ENCODE measurements at regions not wholly inside any gene's neighbourhood (a gene's known extent, or its start where the extent isn't known, plus 50 kb on each side); places are given as distances from the start of the nearest gene placed in this dataset.
A peak's percentile ranks its signal among the peaks of the same experiment; 100 is the strongest.
"Not testable (repeated sequence)": the region's sequence is repeated elsewhere in the genome, so short reads cannot be mapped to it uniquely, and the experiment has no call there.

GRCh38 chr3:110933821-110934426 is 137.7 kb upstream of the NECTIN3 start:
- DNase-seq (ENCODE audit: low read depth, low spot score) = no peak

GRCh38 chr3:110938629-110939028 is 133.0 kb upstream of the NECTIN3 start:
- no peak for DNase-seq (ENCODE audit: low read depth, low spot score)

- no peak for DNase-seq (ENCODE audit: low read depth, low spot score)
Observed at GRCh38 chr3:110940055-110940454, 131.6 kb upstream of the NECTIN3 start.

- DNase-seq (ENCODE audit: low read depth, low spot score) = no peak
Observed at GRCh38 chr3:110944782-110945181, 126.8 kb upstream of the NECTIN3 start.

GRCh38 chr3:110946810-110947209 is 124.8 kb upstream of the NECTIN3 start:
- DNase-seq (ENCODE audit: low read depth, low spot score) = peak; percentile 48

- not testable (repeated sequence) for DNase-seq (ENCODE audit: low read depth, low spot score)
Observed at GRCh38 chr3:110949194-110949593, 122.4 kb upstream of the NECTIN3 start.

GRCh38 chr3:110955301-110955880 is 116.2 kb upstream of the NECTIN3 start:
- no peak for DNase-seq (ENCODE audit: low read depth, low spot score)

GRCh38 chr3:110956081-110956480 is 115.5 kb upstream of the NECTIN3 start:
- no peak for DNase-seq (ENCODE audit: low read depth, low spot score)

- DNase-seq (ENCODE audit: low read depth, low spot score) = no peak
Observed at GRCh38 chr3:110957247-110958025, 114.2 kb upstream of the NECTIN3 start.

GRCh38 chr3:110958313-110959147 is 113.1 kb upstream of the NECTIN3 start:
- DNase-seq (ENCODE audit: low read depth, low spot score) = no peak

GRCh38 chr3:110965976-110966375 is 105.6 kb upstream of the NECTIN3 start:
- no peak for DNase-seq (ENCODE audit: low read depth, low spot score)

- no peak for DNase-seq (ENCODE audit: low read depth, low spot score)
Observed at GRCh38 chr3:110966966-110967663, 104.5 kb upstream of the NECTIN3 start.

- DNase-seq (ENCODE audit: low read depth, low spot score) = no peak
Observed at GRCh38 chr3:110968076-110968475, 103.5 kb upstream of the NECTIN3 start.

- no peak for DNase-seq (ENCODE audit: low read depth, low spot score)
Observed at GRCh38 chr3:110969229-110970211, 102.1 kb upstream of the NECTIN3 start.

- no peak for DNase-seq (ENCODE audit: low read depth, low spot score)
Observed at GRCh38 chr3:110971010-110971601, 100.5 kb upstream of the NECTIN3 start.

GRCh38 chr3:110973263-110973895 is 98.2 kb upstream of the NECTIN3 start:
- DNase-seq (ENCODE audit: low read depth, low spot score) = no peak

- DNase-seq (ENCODE audit: low read depth, low spot score) = no peak
Observed at GRCh38 chr3:110974902-110975301, 96.7 kb upstream of the NECTIN3 start.

GRCh38 chr3:110984456-110985250 is 87.0 kb upstream of the NECTIN3 start:
- DNase-seq (ENCODE audit: low read depth, low spot score) = no peak
